Panc1 (cell line): ENCODE measurements at regions not wholly inside any gene's neighbourhood (a gene's known extent, or its start where the extent isn't known, plus 50 kb on each side); places are given as distances from the start of the nearest gene placed in this dataset.

ENCODE experiments used
- ATAC-seq: fragments of 200-7000 bp; cut with Tn5 transposase; 2 replicates; pipeline ENCODE4 v1.9.1; 2020; ENCODE audit warnings: mild to moderate bottlenecking, moderate library complexity
- BruUV-seq: library from RNA; stranded (reverse); fragments of 400-500 nt; replicated peaks from 2 replicates; lab custom pipeline; 2021; lab: Mats Ljungman, UMichigan
- CTCF ChIA-PET: fragments of 300-600 bp; sonication (Branson Sonifier 250); formaldehyde crosslinking; loops from one replicate; lab custom pipeline; 2022; ENCODE audit warnings: antibody characterized with exemption; lab: Charles Lee
- POLR2A ChIA-PET: fragments of 300-600 bp; sonication (Branson Sonifier 250); formaldehyde crosslinking; loops from one replicate; lab custom pipeline; 2022; ENCODE audit warnings: antibody characterized with exemption; lab: Charles Lee
- DNase-seq: peaks from one replicate; pipeline ENCODE4 v3.0.0-alpha.2; 2010; ENCODE audit warnings: low read depth, low spot score
- H3K27ac ChIP-seq: 2 replicates; pipeline ENCODE4 v1.5.1; 2011; ENCODE audit warnings: mild to moderate bottlenecking, low read length, inconsistent platforms
- H3K27me3 ChIP-seq: fragments of 200-500 bp; sonication (Bioruptor generic); 2 replicates; pipeline ENCODE4 v1.6.0; 2014; ENCODE audit warnings: low read length, inconsistent platforms; ENCODE audit not compliant: control insufficient read depth, insufficient read depth
- H3K36me3 ChIP-seq: fragments of 200-500 bp; sonication (Bioruptor generic); 2 replicates; pipeline ENCODE4 v1.5.1; 2014; ENCODE audit warnings: inconsistent platforms, mild to moderate bottlenecking, low read length, moderate library complexity; ENCODE audit not compliant: control insufficient read depth, insufficient read depth
- H3K4me1 ChIP-seq: 2 replicates; pipeline ENCODE4 v1.5.1; 2011; ENCODE audit warnings: inconsistent platforms, mild to moderate bottlenecking, low read length, moderate library complexity; ENCODE audit not compliant: control insufficient read depth, insufficient read depth
- H3K4me3 ChIP-seq, 2 experiments: 2 replicates each; pipeline ENCODE4 v1.5.1; 2011 to 2012; ENCODE audit warnings: low read depth in 2 of 2, low read length in 2 of 2, mild to moderate bottlenecking in 2 of 2, inconsistent platforms in 1 of 2, moderate library complexity in 1 of 2
- H3K9me3 ChIP-seq: fragments of 200-500 bp; sonication (Bioruptor generic); 2 replicates; pipeline ENCODE4 v1.5.1; 2014; ENCODE audit warnings: low read depth, mild to moderate bottlenecking, inconsistent platforms, low read length, moderate library complexity; ENCODE audit not compliant: control insufficient read depth, insufficient read depth
- CTCF ChIP-seq: fragments of 450-650 bp; IDR thresholded peaks from 2 replicates; pipeline ENCODE4 v1.5.1; 2017; ENCODE audit warnings: mild to moderate bottlenecking
- POLR2AphosphoS5 ChIP-seq: IDR thresholded peaks from 2 replicates; pipeline ENCODE4 v1.6.1; 2012; ENCODE audit warnings: mild to moderate bottlenecking, low read depth, low read length, moderate library complexity
- REST ChIP-seq, 2 experiments: IDR thresholded peaks; 2 replicates each; pipeline ENCODE4 v1.6.1; 2011 to 2012; ENCODE audit warnings: low read depth in 2 of 2, control low read depth in 1 of 2, low read length in 1 of 2, mild to moderate bottlenecking in 1 of 2, moderate library complexity in 1 of 2; ENCODE audit not compliant: insufficient read depth in 1 of 2
- SIN3A ChIP-seq: IDR thresholded peaks from 2 replicates; pipeline ENCODE4 v1.6.1; 2012; ENCODE audit warnings: low read depth, mild to moderate bottlenecking, low read length, moderate library complexity, borderline replicate concordance; ENCODE audit not compliant: insufficient read depth
- TCF7L2 ChIP-seq: IDR thresholded peaks from 2 replicates; pipeline ENCODE4 v1.6.1; 2011; ENCODE audit warnings: mild to moderate bottlenecking, low read depth, low read length, inconsistent platforms
- in situ Hi-C: cut with HindIII; loops from 2 replicates; pipeline ENCODE4 v1.10.0; 2016; ENCODE audit warnings: low sequenced_read_pairs, low pct_unique_long_range_greater_than_20kb
- intact Hi-C: fragments of 100-400 bp; cut with micrococcal nuclease; formaldehyde crosslinking; loops from one replicate; pipeline ENCODE4 v1.10.0; 2022; ENCODE audit not compliant: unreplicated experiment

DNA sequence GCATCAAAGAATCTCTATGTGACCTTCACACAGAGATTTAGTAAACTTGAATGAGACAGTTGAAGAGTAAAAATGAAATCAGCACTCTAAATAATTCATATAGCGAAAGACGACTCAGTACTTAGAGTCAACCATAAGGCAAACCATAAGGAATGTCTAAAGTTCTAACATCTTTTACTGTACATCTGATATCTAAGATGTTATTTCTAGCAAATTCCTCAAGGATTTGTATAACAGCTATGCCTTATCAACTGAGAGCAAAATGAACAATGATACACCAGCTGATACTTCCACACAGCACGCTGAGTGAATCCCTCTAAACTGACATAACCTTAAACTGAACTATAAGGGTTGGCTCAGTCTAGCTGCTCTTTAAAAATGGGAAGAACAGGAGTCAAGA is 760.3 kb downstream of the EFNA5 start:
- intact Hi-C loops = no loop called here
- DNase-seq (no peak), ATAC-seq (no peak)
- Histone ChIP-seq H3K36me3 (no peaks in the 10 kb centered on the region), H3K27ac (no peak overlapping the region), H3K9me3 (no peaks in the 10 kb centered on the region), H3K4me1 (no peaks in the 10 kb centered on the region), H3K4me3 (no peak overlapping the region), H3K27me3 (no peaks in the 10 kb centered on the region)
- POLR2A ChIA-PET = no interaction called here
- TF ChIP-seq REST (IDR thresholded peaks at IDR 0.05; ENCODE audit: insufficient read depth in 1 of 2, low read depth in 2 of 2, low read length in 1 of 2) (no peak), POLR2AphosphoS5 (no peak), TCF7L2 (no peak), CTCF (no peak), SIN3A (no peak)
- CTCF ChIA-PET = no interaction called here
- BruUV-seq = no TSS peak
- in situ Hi-C loops = no loop called here

DNA sequence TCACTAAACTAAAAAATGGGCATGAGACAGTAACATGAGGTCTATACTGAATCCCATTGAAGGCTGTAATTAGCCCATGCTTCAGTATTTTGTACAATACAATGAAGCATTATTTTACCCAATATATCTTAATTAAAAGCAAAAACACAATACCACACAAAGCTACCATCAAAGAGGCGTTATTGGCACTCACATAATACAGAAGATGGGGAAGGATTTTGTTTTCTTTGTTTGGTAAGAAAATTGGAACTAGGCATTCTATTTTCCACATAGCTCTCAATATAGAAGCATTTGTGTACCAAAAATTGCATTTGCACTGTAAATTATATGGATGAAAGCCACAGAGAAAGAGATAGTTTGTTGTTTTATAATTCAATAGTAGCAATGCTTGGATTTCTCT is 761.0 kb downstream of the EFNA5 start:
- DNase-seq (no peak), ATAC-seq (no peak)
- intact Hi-C loops = no loop called here
- in situ Hi-C loops = no loop called here
- no peaks in the 10 kb centered on the region for H3K36me3 ChIP-seq
- no peaks in the 10 kb centered on the region for H3K27me3 ChIP-seq
- H3K4me1 ChIP-seq = no peaks in the 10 kb centered on the region
- no peaks in the 10 kb centered on the region for H3K9me3 ChIP-seq
- POLR2A ChIA-PET = no interaction called here
- H3K4me3 ChIP-seq = no peak overlapping the region
- TF ChIP-seq TCF7L2 (no peak), CTCF (no peak), SIN3A (no peak), POLR2AphosphoS5 (no peak), REST (IDR thresholded peaks at IDR 0.05; ENCODE audit: insufficient read depth in 1 of 2, low read depth in 2 of 2, low read length in 1 of 2) (no peak)
- H3K27ac ChIP-seq = no peak overlapping the region
- BruUV-seq = no TSS peak
- CTCF ChIA-PET = no interaction called here
